B cell (primary cell): ENCODE measurements at regions not wholly inside any gene's neighbourhood (a gene's known extent, or its start where the extent isn't known, plus 50 kb on each side); places are given as distances from the start of the nearest gene placed in this dataset.

ENCODE experiments used
- EZH2 ChIP-seq: IDR thresholded peaks from 2 replicates; pipeline ENCODE4 v1.6.1; 2012; ENCODE audit warnings: borderline replicate concordance, low read depth, mild to moderate bottlenecking, moderate library complexity, low read length; ENCODE audit not compliant: insufficient read depth, poor library complexity, severe bottlenecking
- TF ChIP-seq, protein P1 (sequence below): fragments of 200-600 bp; IDR thresholded peaks from one replicate; pipeline ENCODE4 v1.8.0; 2022; ENCODE audit warnings: antibody characterized with exemption, mild to moderate bottlenecking

GRCh38 chr14:54040846-54041245 lies 84.2 kb upstream of the BMP4 start:
- TF ChIP-seq, protein P1, sequence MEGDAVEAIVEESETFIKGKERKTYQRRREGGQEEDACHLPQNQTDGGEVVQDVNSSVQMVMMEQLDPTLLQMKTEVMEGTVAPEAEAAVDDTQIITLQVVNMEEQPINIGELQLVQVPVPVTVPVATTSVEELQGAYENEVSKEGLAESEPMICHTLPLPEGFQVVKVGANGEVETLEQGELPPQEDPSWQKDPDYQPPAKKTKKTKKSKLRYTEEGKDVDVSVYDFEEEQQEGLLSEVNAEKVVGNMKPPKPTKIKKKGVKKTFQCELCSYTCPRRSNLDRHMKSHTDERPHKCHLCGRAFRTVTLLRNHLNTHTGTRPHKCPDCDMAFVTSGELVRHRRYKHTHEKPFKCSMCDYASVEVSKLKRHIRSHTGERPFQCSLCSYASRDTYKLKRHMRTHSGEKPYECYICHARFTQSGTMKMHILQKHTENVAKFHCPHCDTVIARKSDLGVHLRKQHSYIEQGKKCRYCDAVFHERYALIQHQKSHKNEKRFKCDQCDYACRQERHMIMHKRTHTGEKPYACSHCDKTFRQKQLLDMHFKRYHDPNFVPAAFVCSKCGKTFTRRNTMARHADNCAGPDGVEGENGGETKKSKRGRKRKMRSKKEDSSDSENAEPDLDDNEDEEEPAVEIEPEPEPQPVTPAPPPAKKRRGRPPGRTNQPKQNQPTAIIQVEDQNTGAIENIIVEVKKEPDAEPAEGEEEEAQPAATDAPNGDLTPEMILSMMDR = no peak
- TF ChIP-seq EZH2 = no peak
